Activated CD8-positive, alpha-beta T cell treated with anti-CD3 and anti-CD28 coated beads, Interleukin-2, amount 10 ng/mL, durations not matched to agents 7 days and 5 days (primary cell): ENCODE measurements at regions not wholly inside any gene's neighbourhood (a gene's known extent, or its start where the extent isn't known, plus 50 kb on each side); places are given as distances from the start of the nearest gene placed in this dataset.

Source experiments
- ATAC-seq: fragments of 150-1000 bp; cut with Tn5 transposase; one replicate; pipeline ENCODE4 v1.10.0; 2021; ENCODE audit warnings: moderate library complexity
- CTCF ChIA-PET: fragments of 350-600 bp; sonication (Branson Sonifier 250); formaldehyde crosslinking; loops from one replicate; lab custom pipeline; 2021; ENCODE audit warnings: antibody characterized with exemption; lab: Charles Lee
- POLR2A ChIA-PET: fragments of 350-600 bp; sonication (Branson Sonifier 250); formaldehyde crosslinking; loops from one replicate; lab custom pipeline; 2021; ENCODE audit warnings: antibody characterized with exemption; lab: Charles Lee
- DNase-seq: peaks from one replicate; pipeline ENCODE4 v3.0.0-alpha.2; 2020
- H3K27ac Mint-ChIP-seq: one replicate; pipeline ENCODE4 v1.8.0; 2021; ENCODE audit warnings: mild to moderate bottlenecking, mixed read lengths
- H3K27me3 Mint-ChIP-seq: one replicate; pipeline ENCODE4 v1.8.0; 2021; ENCODE audit warnings: low read depth, mixed read lengths
- H3K36me3 Mint-ChIP-seq: one replicate; pipeline ENCODE4 v1.8.0; 2021; ENCODE audit warnings: low read depth, mixed read lengths
- H3K4me1 Mint-ChIP-seq: one replicate; pipeline ENCODE4 v1.8.0; 2021; ENCODE audit warnings: low read depth, mixed read lengths
- H3K4me3 Mint-ChIP-seq: one replicate; pipeline ENCODE4 v1.8.0; 2021; ENCODE audit warnings: mild to moderate bottlenecking, mixed read lengths
- H3K9me3 Mint-ChIP-seq: one replicate; pipeline ENCODE4 v1.8.0; 2022; ENCODE audit warnings: mixed read lengths; ENCODE audit not compliant: insufficient read depth

GRCh38 chr2:19669559-19669958 lies 232.2 kb downstream of the TTC32 start:
- Mint-ChIP-seq H3K4me1 (no peaks in the 10 kb centered on the region), H3K36me3 (no peaks in the 10 kb centered on the region), H3K27ac (no peak overlapping the region), H3K9me3 (no peaks in the 10 kb centered on the region), H3K4me3 (no peak overlapping the region), H3K27me3 (peaks cover 7% of the 10 kb centered on the region)
- ChIA-PET CTCF (no interaction called here), POLR2A (no interaction called here)
- no peak for DNase-seq
- ATAC-seq, result no peak

- Mint-ChIP-seq H3K9me3 (no peaks in the 10 kb centered on the region), H3K4me1 (no peaks in the 10 kb centered on the region), H3K36me3 (no peaks in the 10 kb centered on the region), H3K27me3 (peaks cover 8% of the 10 kb centered on the region), H3K27ac (no peak overlapping the region), H3K4me3 (no peak overlapping the region)
- no peak for DNase-seq
- ChIA-PET POLR2A (no interaction called here), CTCF (no interaction called here)
- no peak for ATAC-seq
Observed at GRCh38 chr2:19669126-19669525, 232.7 kb downstream of the TTC32 start.

GRCh38 chr2:19667536-19667949 lies 234.2 kb downstream of the TTC32 start:
- Mint-ChIP-seq H3K27ac (no peak overlapping the region), H3K9me3 (no peaks in the 10 kb centered on the region)

GRCh38 chr2:19667085-19667484 lies 234.7 kb downstream of the TTC32 start:
- ChIA-PET CTCF (no interaction called here), POLR2A (no interaction called here)
- Mint-ChIP-seq H3K9me3 (no peaks in the 10 kb centered on the region), H3K27ac (no peak overlapping the region), H3K4me1 (no peaks in the 10 kb centered on the region), H3K27me3 (peaks cover 12% of the 10 kb centered on the region), H3K36me3 (no peaks in the 10 kb centered on the region), H3K4me3 (no peak overlapping the region)
- ATAC-seq (no peak), DNase-seq (no peak)

More at GRCh38 chr2:19667536-19667949, 234.2 kb downstream of the TTC32 start:
- ChIA-PET POLR2A (no interaction called here), CTCF (no interaction called here)
- H3K27me3 Mint-ChIP-seq, result peaks cover 12% of the 10 kb centered on the region
- H3K4me3 Mint-ChIP-seq, result no peak overlapping the region
- DNase-seq (no peak), ATAC-seq (no peak)
- no peaks in the 10 kb centered on the region for H3K36me3 Mint-ChIP-seq
- H3K4me1 Mint-ChIP-seq, result no peaks in the 10 kb centered on the region

GRCh38 chr2:19664646-19665045 lies 237.1 kb downstream of the TTC32 start:
- H3K9me3 Mint-ChIP-seq, result no peaks in the 10 kb centered on the region
- H3K36me3 Mint-ChIP-seq, result no peaks in the 10 kb centered on the region
- ATAC-seq (no peak), DNase-seq (no peak)
- ChIA-PET CTCF (no interaction called here), POLR2A (no interaction called here)
- H3K27ac Mint-ChIP-seq, result no peak overlapping the region
- H3K4me3 Mint-ChIP-seq, result no peak overlapping the region
- peaks cover 12% of the 10 kb centered on the region for H3K27me3 Mint-ChIP-seq
- H3K4me1 Mint-ChIP-seq, result no peaks in the 10 kb centered on the region

GRCh38 chr2:19659024-19659792 lies 242.6 kb downstream of the TTC32 start:
- no peak for ATAC-seq
- Mint-ChIP-seq H3K36me3 (no peaks in the 10 kb centered on the region), H3K9me3 (no peaks in the 10 kb centered on the region), H3K4me1 (no peaks in the 10 kb centered on the region), H3K27me3 (peaks cover 5% of the 10 kb centered on the region), H3K4me3 (no peak overlapping the region), H3K27ac (no peak overlapping the region)
- no peak for DNase-seq
- ChIA-PET POLR2A (no interaction called here), CTCF (no interaction called here)

- ChIA-PET CTCF (no interaction called here), POLR2A (no interaction called here)
- Mint-ChIP-seq H3K9me3 (no peaks in the 10 kb centered on the region), H3K4me1 (no peaks in the 10 kb centered on the region), H3K27me3 (no peaks in the 10 kb centered on the region), H3K4me3 (no peak overlapping the region), H3K27ac (no peak overlapping the region), H3K36me3 (no peaks in the 10 kb centered on the region)
- DNase-seq (no peak), ATAC-seq (no peak)
Observed at GRCh38 chr2:19656011-19656410, 245.8 kb downstream of the TTC32 start.

GRCh38 chr2:19654310-19655090 lies 247.3 kb downstream of the TTC32 start:
- H3K4me1 Mint-ChIP-seq, result no peaks in the 10 kb centered on the region
- H3K9me3 Mint-ChIP-seq, result no peaks in the 10 kb centered on the region
- ATAC-seq (no peak), DNase-seq (no peak)
- H3K4me3 Mint-ChIP-seq, result no peak overlapping the region
- ChIA-PET CTCF (no interaction called here), POLR2A (no interaction called here)
- H3K27ac Mint-ChIP-seq, result no peak overlapping the region
- no peaks in the 10 kb centered on the region for H3K27me3 Mint-ChIP-seq
- H3K36me3 Mint-ChIP-seq, result no peaks in the 10 kb centered on the region

GRCh38 chr2:19653509-19653908 lies 248.3 kb downstream of the TTC32 start:
- Mint-ChIP-seq H3K27ac (no peak overlapping the region), H3K27me3 (no peaks in the 10 kb centered on the region), H3K9me3 (no peaks in the 10 kb centered on the region), H3K4me1 (no peaks in the 10 kb centered on the region), H3K36me3 (no peaks in the 10 kb centered on the region), H3K4me3 (no peak overlapping the region)
- ATAC-seq, result no peak
- DNase-seq, result no peak
- CTCF ChIA-PET, result no interaction called here
- POLR2A ChIA-PET, result no interaction called here

- Mint-ChIP-seq H3K27ac (no peak overlapping the region), H3K27me3 (no peaks in the 10 kb centered on the region), H3K4me3 (no peak overlapping the region), H3K36me3 (no peaks in the 10 kb centered on the region), H3K9me3 (no peaks in the 10 kb centered on the region), H3K4me1 (no peaks in the 10 kb centered on the region)
- DNase-seq (no peak), ATAC-seq (no peak)
- CTCF ChIA-PET, result no interaction called here
- POLR2A ChIA-PET, result no interaction called here
Observed at GRCh38 chr2:19652811-19653210, 249.0 kb downstream of the TTC32 start.

GRCh38 chr2:19651466-19651865 lies 250.3 kb downstream of the TTC32 start:
- no peaks in the 10 kb centered on the region for H3K4me1 Mint-ChIP-seq
- H3K36me3 Mint-ChIP-seq, result no peaks in the 10 kb centered on the region
- ChIA-PET CTCF (no interaction called here), POLR2A (no interaction called here)
- no peak overlapping the region for H3K27ac Mint-ChIP-seq
- ATAC-seq (no peak), DNase-seq (no peak)
- H3K4me3 Mint-ChIP-seq, result no peak overlapping the region
- H3K9me3 Mint-ChIP-seq, result no peaks in the 10 kb centered on the region
- H3K27me3 Mint-ChIP-seq, result no peaks in the 10 kb centered on the region

GRCh38 chr2:19649785-19650380 lies 251.9 kb downstream of the TTC32 start:
- H3K36me3 Mint-ChIP-seq, result no peaks in the 10 kb centered on the region
- CTCF ChIA-PET, result no interaction called here

More at GRCh38 chr2:19649785-19650380, 251.9 kb downstream of the TTC32 start:
- Mint-ChIP-seq H3K4me3 (no peak overlapping the region), H3K4me1 (no peaks in the 10 kb centered on the region), H3K27ac (no peak overlapping the region), H3K27me3 (peaks cover 2% of the 10 kb centered on the region), H3K9me3 (no peaks in the 10 kb centered on the region)
- no peak for ATAC-seq
- POLR2A ChIA-PET, result interaction anchor here (0.5 kb wide), 1 partner anchor 784 kb away, joined by 3 read pairs; no protein-coding TSS in a partner anchor
- DNase-seq, result no peak
